ENCODE measurements at regions not wholly inside any gene's neighbourhood (a gene's known extent, or its start where the extent isn't known, plus 50 kb on each side); places are given as distances from the start of the nearest gene placed in this dataset.
"Not testable (repeated sequence)": the region's sequence is repeated elsewhere in the genome, so short reads cannot be mapped to it uniquely, and the experiment has no call there.

- no peak for DNase-seq
Measured at GRCh38 chr17:71521724-71522123, 599.1 kb upstream of the SOX9 start.

GRCh38 chr17:71522383-71522782, 598.4 kb upstream of the SOX9 start:
- no peak for DNase-seq

- DNase-seq: no peak
Measured at GRCh38 chr17:71527311-71527710, 593.5 kb upstream of the SOX9 start.

GRCh38 chr17:71528210-71528609, 592.6 kb upstream of the SOX9 start:
- DNase-seq: no peak

- DNase-seq: no peak
Measured at GRCh38 chr17:71530248-71530647, 590.6 kb upstream of the SOX9 start.

GRCh38 chr17:71535321-71535720, 585.5 kb upstream of the SOX9 start:
- DNase-seq: no peak

GRCh38 chr17:71546419-71546818, 574.4 kb upstream of the SOX9 start:
- no peak for DNase-seq

- DNase-seq: no peak
Measured at GRCh38 chr17:71547904-71548303, 572.9 kb upstream of the SOX9 start.

- no peak for DNase-seq
Measured at GRCh38 chr17:71548540-71549190, 572.2 kb upstream of the SOX9 start.

GRCh38 chr17:71550675-71551074, 570.1 kb upstream of the SOX9 start:
- DNase-seq: no peak

- DNase-seq: no peak
Measured at GRCh38 chr17:71553381-71553780, 567.4 kb upstream of the SOX9 start.

GRCh38 chr17:71558901-71559300, 561.9 kb upstream of the SOX9 start:
- no peak for DNase-seq

- DNase-seq: no peak
Measured at GRCh38 chr17:71572343-71572742, 548.5 kb upstream of the SOX9 start.

GRCh38 chr17:71578446-71578845, 542.4 kb upstream of the SOX9 start:
- DNase-seq: no peak

GRCh38 chr17:71580220-71580619, 540.6 kb upstream of the SOX9 start:
- no peak for DNase-seq

GRCh38 chr17:71585540-71585939, 535.3 kb upstream of the SOX9 start:
- no peak for DNase-seq

GRCh38 chr17:71592431-71592830, 528.4 kb upstream of the SOX9 start:
- DNase-seq: no peak

GRCh38 chr17:71593078-71593477, 527.7 kb upstream of the SOX9 start:
- DNase-seq: no peak

- not testable (repeated sequence) for DNase-seq
Measured at GRCh38 chr17:71599583-71599982, 521.2 kb upstream of the SOX9 start.

GRCh38 chr17:71600137-71600789, 520.6 kb upstream of the SOX9 start:
- DNase-seq: no peak

- DNase-seq: no peak
Measured at GRCh38 chr17:71601894-71602504, 518.8 kb upstream of the SOX9 start.

- no peak for DNase-seq
Measured at GRCh38 chr17:71613996-71614395, 506.8 kb upstream of the SOX9 start.

GRCh38 chr17:71615820-71616219, 505.0 kb upstream of the SOX9 start:
- no peak for DNase-seq

GRCh38 chr17:71617767-71618166, 503.1 kb upstream of the SOX9 start:
- not testable (repeated sequence) for DNase-seq

GRCh38 chr17:71625330-71625729, 495.5 kb upstream of the SOX9 start:
- no peak for DNase-seq

Measured in activated naive CD4-positive, alpha-beta T cell treated with anti-CD3 and anti-CD28 coated beads, Interleukin-2, amount 50 U/mL, for 16 hours (primary cell).